H1 (cell line): ENCODE measurements at regions not wholly inside any gene's neighbourhood (a gene's known extent, or its start where the extent isn't known, plus 50 kb on each side); places are given as distances from the start of the nearest gene placed in this dataset.

Experiments used
- CTCF ChIA-PET: fragments of 300-600 bp; sonication (Branson Sonifier 250); formaldehyde crosslinking; loops from one replicate; lab custom pipeline; 2021; ENCODE audit not compliant: partially characterized antibody; lab: Charles Lee
- POLR2A ChIA-PET: fragments of 300-600 bp; sonication (Branson Sonifier 250); formaldehyde crosslinking; loops from one replicate; lab custom pipeline; 2021; ENCODE audit warnings: inconsistent platforms; ENCODE audit not compliant: partially characterized antibody; lab: Charles Lee
- DNase-seq, 2 experiments: peaks; one replicate each; pipeline versions ENCODE4 v3.0.0 to v3.0.0-alpha.2; 2010 to 2022; ENCODE audit warnings: low spot score in 2 of 2, low read depth in 1 of 2, mixed read lengths in 1 of 2
- FAIRE-seq: peaks from 2 replicates; lab custom pipeline; 2011; peaks lifted over from hg19 to GRCh38; lab: Jason Lieb, UNC
- H2AFZ ChIP-seq: 2 replicates; pipeline ENCODE4 v1.8.1; 2012; ENCODE audit warnings: low read length, inconsistent platforms
- H2AK5ac ChIP-seq: 2 replicates; pipeline ENCODE4 v1.6.1; 2013; ENCODE audit warnings: low read depth, low read length
- H2BK120ac ChIP-seq: replicated peaks from 2 replicates; pipeline ENCODE3; 2013; ENCODE audit warnings: low read depth, low read length, inconsistent platforms
- H2BK12ac ChIP-seq: 2 replicates; pipeline ENCODE4 v1.6.1; 2013; ENCODE audit warnings: low read depth, low read length
- H2BK15ac ChIP-seq: 2 replicates; pipeline ENCODE4 v1.6.1; 2013; ENCODE audit warnings: low read length
- H2BK20ac ChIP-seq: 2 replicates; pipeline ENCODE4 v1.6.1; 2013; ENCODE audit warnings: low read length
- H2BK5ac ChIP-seq: 2 replicates; pipeline ENCODE4 v1.6.1; 2013; ENCODE audit warnings: low read depth, low read length
- H3K14ac ChIP-seq: 2 replicates; pipeline ENCODE4 v1.6.1; 2013; ENCODE audit warnings: inconsistent platforms; ENCODE audit not compliant: insufficient read length
- H3K18ac ChIP-seq: 2 replicates; pipeline ENCODE4 v1.6.1; 2013; ENCODE audit warnings: low read length; ENCODE audit errors: extremely low read depth
- H3K23ac ChIP-seq: 2 replicates; pipeline ENCODE4 v1.6.1; 2013; ENCODE audit warnings: inconsistent platforms; ENCODE audit not compliant: insufficient read length
- H3K23me2 ChIP-seq: 2 replicates; pipeline ENCODE4 v1.6.1; 2013; ENCODE audit warnings: low read depth, low read length
- H3K27ac ChIP-seq: 2 replicates; pipeline ENCODE4 v1.6.1; 2011; ENCODE audit warnings: low read depth, low read length, inconsistent platforms
- H3K27me3 ChIP-seq, 4 experiments: replicated peaks in 1 of 4; 1 replicate in 1 of 4; 2 replicates in 3 of 4; pipeline versions ENCODE4 v1.6.1 to v1.8.1; 2011 to 2013; ENCODE audit warnings: low read length in 3 of 4, mild to moderate bottlenecking in 3 of 4, inconsistent platforms in 2 of 4, mixed read lengths in 2 of 4, moderate library complexity in 1 of 4; ENCODE audit not compliant: control insufficient read depth in 3 of 4, insufficient read depth in 3 of 4; ENCODE audit errors: extremely low read depth in 1 of 4
- H3K36me3 ChIP-seq, 4 experiments: 2 replicates each; pipeline versions ENCODE4 v1.6.1 to v1.8.1; 2011 to 2013; ENCODE audit warnings: mild to moderate bottlenecking in 4 of 4, low read length in 3 of 4, moderate library complexity in 2 of 4, control low read depth in 1 of 4, inconsistent platforms in 1 of 4; ENCODE audit not compliant: insufficient read depth in 4 of 4, control insufficient read depth in 2 of 4
- H3K4ac ChIP-seq: replicated peaks from 2 replicates; pipeline ENCODE3; 2013; ENCODE audit warnings: low read length, low read depth, mixed read lengths, inconsistent platforms; ENCODE audit not compliant: insufficient read length
- H3K4me1 ChIP-seq, 4 experiments: replicated peaks in 1 of 4; 1 replicate in 1 of 4; 2 replicates in 3 of 4; pipeline versions ENCODE4 v1.6.1 to v1.8.1; 2011 to 2013; ENCODE audit warnings: low read length in 3 of 4, inconsistent platforms in 2 of 4, mixed read lengths in 1 of 4; ENCODE audit not compliant: insufficient read depth in 4 of 4, control insufficient read depth in 3 of 4
- H3K4me2 ChIP-seq, 2 experiments: 2 replicates each; pipeline versions ENCODE4 v1.6.1 to v1.8.1; 2011 to 2013; ENCODE audit warnings: low read depth in 2 of 2, low read length in 2 of 2, control low read depth in 1 of 2, inconsistent platforms in 1 of 2, mild to moderate bottlenecking in 1 of 2; ENCODE audit not compliant: insufficient read depth in 1 of 2
- H3K4me3 ChIP-seq, 4 experiments: fragments of 200-600, 300-600 bp in 1 of 4; sonication (generic), shearing (Covaris generic), sonication (Bioruptor Twin) in 1 of 4; 2 replicates each; pipeline versions ENCODE4 v1.5.1 to v1.8.1; 2011 to 2016; ENCODE audit warnings: low read length in 4 of 4, low read depth in 3 of 4, control low read depth in 2 of 4, inconsistent platforms in 2 of 4, mild to moderate bottlenecking in 2 of 4, mixed read lengths in 1 of 4, moderate library complexity in 1 of 4; ENCODE audit not compliant: insufficient read depth in 2 of 4; ENCODE audit errors: extremely low read depth in 1 of 4
- H3K56ac ChIP-seq: replicated peaks from 2 replicates; pipeline ENCODE3; 2013; ENCODE audit warnings: low read depth, mild to moderate bottlenecking, mixed read lengths, low read length, inconsistent platforms; ENCODE audit not compliant: insufficient read length
- H3K79me1 ChIP-seq: 2 replicates; pipeline ENCODE4 v1.6.1; 2013; ENCODE audit warnings: low read depth, low read length, control low read depth
- H3K79me2 ChIP-seq, 2 experiments: 2 replicates each; pipeline versions ENCODE4 v1.6.1 to v1.8.1; 2012 to 2013; ENCODE audit warnings: low read length in 2 of 2, mild to moderate bottlenecking in 2 of 2, inconsistent platforms in 1 of 2; ENCODE audit not compliant: insufficient read depth in 2 of 2, control insufficient read depth in 1 of 2
- H3K9ac ChIP-seq, 4 experiments: replicated peaks in 1 of 4; 1 replicate in 1 of 4; 2 replicates in 3 of 4; pipeline versions ENCODE4 v1.6.1 to v1.8.1; 2011 to 2013; ENCODE audit warnings: low read depth in 3 of 4, low read length in 3 of 4, control low read depth in 2 of 4, mild to moderate bottlenecking in 2 of 4, moderate library complexity in 2 of 4, inconsistent platforms in 1 of 4; ENCODE audit errors: extremely low read depth in 1 of 4
- H3K9me3 ChIP-seq, 2 experiments: 2 replicates each; pipeline versions ENCODE4 v1.6.1 to v1.8.1; 2012 to 2013; ENCODE audit warnings: mild to moderate bottlenecking in 2 of 2, moderate library complexity in 2 of 2, control low read depth in 1 of 2, inconsistent platforms in 1 of 2, low read depth in 1 of 2, low read length in 1 of 2, mixed read lengths in 1 of 2; ENCODE audit not compliant: insufficient read depth in 2 of 2
- H4K20me1 ChIP-seq, 2 experiments: replicated peaks in 1 of 2; 2 replicates each; pipeline versions ENCODE3 to v1.8.1; 2011 to 2013; ENCODE audit warnings: inconsistent platforms in 2 of 2, low read length in 2 of 2, mild to moderate bottlenecking in 1 of 2; ENCODE audit not compliant: insufficient read depth in 2 of 2, control insufficient read depth in 1 of 2
- H4K5ac ChIP-seq: 2 replicates; pipeline ENCODE4 v1.6.1; 2013; ENCODE audit warnings: low read length, low read depth, mixed read lengths, inconsistent platforms; ENCODE audit not compliant: insufficient read length
- H4K8ac ChIP-seq: 2 replicates; pipeline ENCODE4 v1.8.0; 2013; ENCODE audit warnings: mild to moderate bottlenecking, moderate library complexity, low read length, inconsistent platforms; ENCODE audit not compliant: insufficient read depth; ENCODE audit errors: extremely low read depth
- H4K91ac ChIP-seq: replicated peaks from 2 replicates; pipeline ENCODE3; 2013; ENCODE audit warnings: low read length, mixed read lengths, inconsistent platforms; ENCODE audit not compliant: insufficient read length
- ASH2L ChIP-seq: fragments of 200-600, 300-600 bp; sonication (generic); IDR thresholded peaks from one replicate; pipeline ENCODE4 v1.7.1; 2017; ENCODE audit warnings: low read length
- ATF2 ChIP-seq: IDR thresholded peaks from 2 replicates; pipeline ENCODE4 v1.6.1; 2012; ENCODE audit warnings: low read length, inconsistent platforms
- CREB1 ChIP-seq: IDR thresholded peaks from 2 replicates; pipeline ENCODE4 v1.6.1; 2012; ENCODE audit warnings: inconsistent platforms
- E2F6 ChIP-seq: IDR thresholded peaks from 2 replicates; pipeline ENCODE4 v1.6.1; 2012; ENCODE audit warnings: inconsistent platforms
- EP300 ChIP-seq, 2 experiments: IDR thresholded peaks; 1 replicate in 1 of 2; 2 replicates in 1 of 2; pipeline ENCODE4 v1.6.1; 2011 to 2012; ENCODE audit warnings: low read depth in 2 of 2, low read length in 2 of 2, mild to moderate bottlenecking in 2 of 2, borderline replicate concordance in 1 of 2, inconsistent platforms in 1 of 2, moderate library complexity in 1 of 2
- EZH2 ChIP-seq: fragments of 200-600 bp; sonication (generic); IDR thresholded peaks from 2 replicates; pipeline ENCODE4 v1.7.1; 2012; ENCODE audit warnings: low read depth, mild to moderate bottlenecking, moderate library complexity, low read length, inconsistent platforms; ENCODE audit not compliant: severe bottlenecking
- GTF2F1 ChIP-seq: IDR thresholded peaks from 2 replicates; pipeline ENCODE4 v1.6.1; 2012; ENCODE audit warnings: low read depth, low read length, improper control_type of control experiment, borderline replicate concordance
- RAD21 ChIP-seq, 2 experiments: IDR thresholded peaks in 1 of 2; conservative IDR thresholded peaks in 1 of 2; 2 replicates each; pipeline ENCODE4 v1.6.1; 2011; ENCODE audit warnings: low read depth in 2 of 2, low read length in 2 of 2, improper control_type of control experiment in 1 of 2, inconsistent platforms in 1 of 2, mild to moderate bottlenecking in 1 of 2, moderate library complexity in 1 of 2
- RNF2 ChIP-seq: fragments of 200-900, 300-1000 bp; sonication (generic); IDR thresholded peaks from 2 replicates; pipeline ENCODE4 v1.7.1; 2016; ENCODE audit warnings: borderline replicate concordance, low read depth, mild to moderate bottlenecking, antibody characterized with exemption, low read length; ENCODE audit not compliant: poor library complexity, severe bottlenecking; ENCODE audit errors: missing control alignments
- SIN3A ChIP-seq, 2 experiments: IDR thresholded peaks in 1 of 2; conservative IDR thresholded peaks in 1 of 2; 2 replicates each; pipeline ENCODE4 v1.6.1; 2011 to 2012; ENCODE audit warnings: low read length in 2 of 2, improper control_type of control experiment in 1 of 2, low read depth in 1 of 2, mild to moderate bottlenecking in 1 of 2
- SIX5 ChIP-seq: IDR thresholded peaks from 2 replicates; pipeline ENCODE4 v1.6.1; 2011; ENCODE audit warnings: mild to moderate bottlenecking, low read depth, low read length
- TCF12 ChIP-seq: IDR thresholded peaks from 2 replicates; pipeline ENCODE4 v1.6.1; 2011; ENCODE audit warnings: low read depth, mild to moderate bottlenecking, low read length

GRCh38 chr3:167880183-167880582 is 144.7 kb downstream of the SERPINI1 start:
- H2BK5ac ChIP-seq, result no peak overlapping the region
- H2AK5ac ChIP-seq, result no peak overlapping the region
- H3K27ac ChIP-seq, result no peak overlapping the region
- no peak overlapping the region for H3K14ac ChIP-seq
- no peak overlapping the region for H3K4me2 ChIP-seq
- H3K36me3 ChIP-seq, result no peaks in the 10 kb centered on the region
- no peak overlapping the region for H3K4ac ChIP-seq
- no peak overlapping the region for H4K8ac ChIP-seq
- ChIA-PET CTCF (interaction anchor here (1.0 to 2.7 kb wide), 4 partner anchors 12 to 496 kb away, joined by 3 to 11 read pairs (median 6); no protein-coding TSS in a partner anchor), POLR2A (interaction anchor here (0.6 kb wide), 1 partner anchor 105 kb away, joined by 3 read pairs; no protein-coding TSS in a partner anchor)
- H3K23ac ChIP-seq, result no peak overlapping the region
- FAIRE-seq, result no peak
- H3K79me1 ChIP-seq, result no peaks in the 10 kb centered on the region
- no peak overlapping the region for H2BK20ac ChIP-seq
- no peak overlapping the region for H2BK15ac ChIP-seq
- no peaks in the 10 kb centered on the region for H3K79me2 ChIP-seq
- no peaks in the 10 kb centered on the region for H4K20me1 ChIP-seq
- no peaks in the 10 kb centered on the region for H3K9me3 ChIP-seq
- no peak overlapping the region for H4K91ac ChIP-seq
- H4K5ac ChIP-seq, result no peak overlapping the region
- H3K18ac ChIP-seq, result no peak overlapping the region
- peaks cover 1% of the 10 kb centered on the region; the same call in 1 of the 2 replicates for H3K23me2 ChIP-seq
- H3K27me3 ChIP-seq, result no peaks in the 10 kb centered on the region
- H2AFZ ChIP-seq, result no peak overlapping the region
- H3K9ac ChIP-seq, result no peak overlapping the region
- no peaks in the 10 kb centered on the region for H3K4me1 ChIP-seq
- no peak overlapping the region for H3K4me3 ChIP-seq
- H3K56ac ChIP-seq, result no peak overlapping the region
- H2BK120ac ChIP-seq, result no peak overlapping the region
- H2BK12ac ChIP-seq, result no peak overlapping the region
- DNase-seq, result no peak
- TF ChIP-seq GTF2F1 (no peak), SIX5 (no peak), ATF2 (no peak), RAD21 (IDR thresholded peaks at IDR 0.05 in 1 of 2, conservative IDR thresholded peaks at IDR 0.05 in 1 of 2; ENCODE audit: low read depth in 2 of 2, low read length in 2 of 2) (no peak), RNF2 (no peak), SIN3A (conservative IDR thresholded peaks at IDR 0.05 in 1 of 2, IDR thresholded peaks at IDR 0.05 in 1 of 2; ENCODE audit: low read depth in 1 of 2, low read length in 2 of 2) (no peak), TCF12 (no peak), EZH2 (no peak), EP300 (IDR thresholded peaks at IDR 0.05; ENCODE audit: borderline replicate concordance in 1 of 2, low read depth in 2 of 2, low read length in 2 of 2) (no peak), E2F6 (no peak), ASH2L (no peak), CREB1 (no peak)
